Right cardiac atrium (tissue), 5 donors: ENCODE measurements at regions not wholly inside any gene's neighbourhood (a gene's known extent, or its start where the extent isn't known, plus 50 kb on each side); places are given as distances from the start of the nearest gene placed in this dataset.

Experiments
- ATAC-seq, 2 donors: fragments of 200-7000 bp; cut with Tn5 transposase; one replicate each; pipeline versions ENCODE4 v1.8.0 to v1.9.1; 2020; ENCODE audit warnings: moderate library complexity in 2 of 2, mild to moderate bottlenecking in 1 of 2
- DNase-seq, 3 donors: peaks; one replicate each; pipeline ENCODE4 v3.0.0-alpha.2; 2020
- H3K27ac ChIP-seq: one replicate; pipeline ENCODE4 v1.5.1; 2013; ENCODE audit warnings: mild to moderate bottlenecking, low read length, control low read depth, moderate library complexity
- H3K27me3 ChIP-seq: one replicate; pipeline ENCODE4 v1.6.1; 2013; ENCODE audit not compliant: control insufficient read depth, insufficient read depth
- H3K4me1 ChIP-seq: one replicate; pipeline ENCODE4 v1.6.1; 2013; ENCODE audit warnings: low read length; ENCODE audit not compliant: control insufficient read depth, insufficient read depth
- H3K4me3 ChIP-seq: one replicate; pipeline ENCODE4 v1.5.1; 2013; ENCODE audit warnings: low read length, control low read depth
- H3K9me3 ChIP-seq: one replicate; pipeline ENCODE4 v1.6.1; 2013; ENCODE audit warnings: low read length; ENCODE audit not compliant: control insufficient read depth
- WGBS: extraction: QIAGEN DNeasy Blood & Tissue Kit; methylation state at CpG from one replicate; pipeline ENCODE4 v1.1.7; 2013; 5-methylcytosine and 5-hydroxymethylcytosine counted together
- intact Hi-C, 4 donors: fragments of 100-400 bp; cut with DNase I; formaldehyde crosslinking; loops; one replicate each; pipeline versions ENCODE4 v1.11.0 to v1.14.0; 2022 to 2023
- donor health status: healthy with polysubstance abuse.
- donor health status: DM: no; HTN: yes; CAD: no.
- donor health status: DM: no; HTN: no; CAD: no.
- donor health status: DM: no; HTN: yes; CAD: no; lungs with severe emphysema.
- donor health status: DM: yes; HTN: yes; CAD: no.

DNA sequence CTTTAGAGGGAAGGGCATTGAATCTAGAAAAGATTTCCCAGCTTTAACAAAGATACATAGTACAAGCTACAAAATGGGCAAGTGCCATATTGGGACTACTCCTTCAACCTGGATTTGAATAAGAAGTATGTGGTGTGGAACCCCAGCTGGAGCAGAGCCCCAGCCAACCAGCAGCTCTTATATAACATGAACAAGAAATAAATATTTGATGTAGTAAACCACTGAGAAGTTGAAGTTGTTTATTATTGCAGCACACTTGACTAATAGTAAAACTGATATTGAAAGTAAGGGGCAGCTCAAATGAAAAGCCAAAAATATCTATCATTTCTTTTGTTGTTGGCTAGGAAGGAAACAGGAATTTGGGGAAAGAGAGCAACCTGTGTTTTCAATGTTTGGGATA is 701.8 kb downstream of the TMTC2 start:
- Histone ChIP-seq H3K27ac (no peak overlapping the region), H3K4me1 (no peaks in the 10 kb centered on the region), H3K4me3 (no peak overlapping the region), H3K9me3 (no peaks in the 10 kb centered on the region), H3K27me3 (no peaks in the 10 kb centered on the region)
- intact Hi-C loops: no loop called here
- DNase-seq (no peak), ATAC-seq (no peak)

- ATAC-seq: no peak
- H3K4me1 ChIP-seq: no peaks in the 10 kb centered on the region
- intact Hi-C loops: no loop called here
- H3K9me3 ChIP-seq: no peaks in the 10 kb centered on the region
- 62% methylated on average over 3 of the region's 3 CpGs for WGBS
- no peak overlapping the region for H3K27ac ChIP-seq
- H3K4me3 ChIP-seq: no peak overlapping the region
- no peak for DNase-seq
- H3K27me3 ChIP-seq: no peaks in the 10 kb centered on the region
Measured at GRCh38 chr12:83386527-83387264, 700.0 kb downstream of the TMTC2 start.

GRCh38 chr12:83378186-83378727 is 691.6 kb downstream of the TMTC2 start:
- Histone ChIP-seq H3K9me3 (no peaks in the 10 kb centered on the region), H3K27me3 (no peaks in the 10 kb centered on the region), H3K4me1 (no peaks in the 10 kb centered on the region), H3K27ac (no peak overlapping the region), H3K4me3 (no peak overlapping the region)
- 94% methylated on average over 1 of the region's 1 CpG for WGBS
- ATAC-seq (no peak), DNase-seq (no peak)
- intact Hi-C loops: no loop called here

DNA sequence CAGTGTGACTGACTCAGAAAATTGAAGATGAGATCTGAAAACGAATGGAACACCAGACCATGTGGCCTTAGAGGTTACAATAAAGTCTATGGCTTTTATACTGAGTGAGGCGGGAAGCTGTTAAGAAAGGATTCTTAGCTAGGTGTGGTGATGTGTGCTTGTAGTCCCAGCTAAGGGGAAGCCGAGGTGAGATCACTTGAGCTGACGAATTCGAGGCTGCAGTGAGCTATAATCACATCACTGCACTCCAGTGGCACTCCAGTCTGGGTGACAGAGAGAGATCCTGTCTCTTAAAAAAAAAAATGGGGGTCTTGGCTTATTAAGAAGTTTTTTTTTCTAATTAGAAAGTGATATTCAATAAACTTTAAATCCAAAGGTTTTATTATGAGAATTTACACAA is 678.6 kb downstream of the TMTC2 start:
- ATAC-seq (no peak), DNase-seq (no peak)
- 72% methylated on average over 5 of the region's 5 CpGs for WGBS
- intact Hi-C loops: no loop called here
- no peaks in the 10 kb centered on the region for H3K4me1 ChIP-seq
- H3K27ac ChIP-seq: no peak overlapping the region
- H3K9me3 ChIP-seq: no peaks in the 10 kb centered on the region
- H3K4me3 ChIP-seq: no peak overlapping the region
- no peaks in the 10 kb centered on the region for H3K27me3 ChIP-seq

DNA sequence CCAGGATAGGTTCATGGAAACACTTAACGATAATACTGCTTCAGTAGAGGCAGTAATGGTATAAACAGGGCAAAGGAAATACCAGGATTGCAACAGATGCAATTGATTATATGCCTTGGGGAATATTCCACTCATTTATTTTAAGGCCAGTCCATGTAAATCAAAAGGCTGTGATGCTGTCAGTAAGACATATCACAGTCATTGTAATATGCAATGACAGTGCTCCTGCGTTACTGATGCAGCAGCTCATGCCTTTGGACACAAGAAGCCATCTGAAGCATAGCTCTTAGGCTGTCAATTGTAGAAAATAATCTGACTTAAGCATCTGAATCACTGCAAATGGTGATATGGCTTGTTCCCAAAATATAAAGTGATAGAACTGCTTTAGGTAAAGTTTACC is 674.8 kb downstream of the TMTC2 start:
- Histone ChIP-seq H3K27ac (no peak overlapping the region), H3K4me3 (no peak overlapping the region), H3K9me3 (no peaks in the 10 kb centered on the region), H3K27me3 (no peaks in the 10 kb centered on the region), H3K4me1 (no peaks in the 10 kb centered on the region)
- 91% methylated on average over 2 of the region's 2 CpGs for WGBS
- intact Hi-C loops: no loop called here
- DNase-seq (no peak), ATAC-seq (no peak)

GRCh38 chr12:83361071-83361470 is 674.4 kb downstream of the TMTC2 start:
- no peaks in the 10 kb centered on the region for H3K4me1 ChIP-seq
- H3K4me3 ChIP-seq: no peak overlapping the region
- H3K9me3 ChIP-seq: no peaks in the 10 kb centered on the region
- ATAC-seq (no peak), DNase-seq (no peak)
- no peaks in the 10 kb centered on the region for H3K27me3 ChIP-seq
- intact Hi-C loops: no loop called here
- H3K27ac ChIP-seq: no peak overlapping the region

DNA sequence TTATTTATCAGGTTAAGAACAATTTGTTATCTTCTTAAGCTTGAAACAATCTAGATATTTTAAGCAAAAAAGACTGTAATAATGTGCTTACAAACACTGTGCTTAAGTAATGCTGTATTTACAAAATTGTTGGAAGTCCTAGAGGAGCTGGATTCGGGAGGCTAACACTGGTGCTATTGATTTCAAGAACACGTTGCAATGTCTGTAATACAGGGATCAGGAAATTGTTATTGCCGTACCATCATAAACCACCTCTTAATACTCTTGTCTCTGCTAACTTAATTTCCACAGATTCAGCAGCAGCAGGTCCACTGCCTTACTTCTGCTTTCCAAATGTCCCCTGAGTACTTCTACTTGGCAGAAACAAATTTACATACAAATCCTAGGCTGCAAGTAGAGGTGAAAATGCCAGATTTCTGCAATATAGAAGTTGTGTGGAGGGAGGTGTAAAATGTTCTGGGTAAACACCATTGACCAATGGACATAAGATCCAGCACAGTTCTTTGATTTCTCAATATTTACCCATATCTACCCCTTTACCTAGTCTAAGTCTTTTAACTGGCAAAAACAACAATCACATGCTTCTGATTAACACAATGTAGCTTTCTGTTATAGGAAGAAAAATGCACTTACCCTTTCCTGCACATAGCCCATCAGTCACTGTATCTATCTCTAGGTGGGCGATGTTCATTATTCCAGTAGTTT is 663.4 kb downstream of the TMTC2 start:
- no peak for ATAC-seq
- intact Hi-C loops: no loop called here
- no peak for DNase-seq
- Histone ChIP-seq H3K27ac (no peak overlapping the region), H3K9me3 (no peaks in the 10 kb centered on the region), H3K27me3 (no peaks in the 10 kb centered on the region), H3K4me3 (no peak overlapping the region), H3K4me1 (no peaks in the 10 kb centered on the region)
- WGBS: 78% methylated on average over 4 of the region's 4 CpGs

GRCh38 chr12:83346333-83346732 is 659.6 kb downstream of the TMTC2 start:
- Histone ChIP-seq H3K4me3 (no peak overlapping the region), H3K9me3 (no peaks in the 10 kb centered on the region), H3K27ac (no peak overlapping the region), H3K4me1 (no peaks in the 10 kb centered on the region), H3K27me3 (no peaks in the 10 kb centered on the region)
- DNase-seq (no peak), ATAC-seq (no peak)
- intact Hi-C loops: no loop called here

DNA sequence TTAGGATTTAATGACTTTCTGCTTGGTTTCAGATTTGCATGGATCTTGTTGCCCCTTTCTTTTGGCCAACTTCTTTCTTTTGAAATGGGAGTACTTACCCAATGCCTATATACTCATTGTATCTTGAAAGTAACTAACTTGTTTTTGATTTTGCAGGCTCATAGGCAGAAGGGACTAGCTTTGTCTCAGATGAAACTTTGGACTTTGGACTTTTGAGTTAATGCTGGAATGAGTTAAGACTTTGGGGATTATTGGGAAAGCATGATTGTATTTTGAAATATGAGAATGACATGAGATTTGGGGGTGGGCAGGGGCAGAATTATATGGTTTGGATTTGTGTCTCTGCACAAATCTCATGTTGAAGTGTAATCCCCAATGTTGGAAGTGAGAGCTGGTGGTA is 657.1 kb downstream of the TMTC2 start:
- intact Hi-C loops: no loop called here
- Histone ChIP-seq H3K4me3 (no peak overlapping the region), H3K27me3 (no peaks in the 10 kb centered on the region), H3K27ac (no peak overlapping the region), H3K9me3 (no peaks in the 10 kb centered on the region), H3K4me1 (no peaks in the 10 kb centered on the region)
- DNase-seq (no peak), ATAC-seq (no peak)

GRCh38 chr12:83335748-83336147 is 649.0 kb downstream of the TMTC2 start:
- H3K9me3 ChIP-seq: no peaks in the 10 kb centered on the region
- H3K27ac ChIP-seq: no peak overlapping the region
- H3K4me1 ChIP-seq: no peaks in the 10 kb centered on the region
- no peak for ATAC-seq
- WGBS: 69% methylated on average over 2 of the region's 2 CpGs
- H3K4me3 ChIP-seq: no peak overlapping the region
- intact Hi-C loops: no loop called here
- no peak for DNase-seq
- no peaks in the 10 kb centered on the region for H3K27me3 ChIP-seq

- no peaks in the 10 kb centered on the region for H3K4me1 ChIP-seq
- intact Hi-C loops: no loop called here
- DNase-seq (no peak), ATAC-seq (no peak)
- no peak overlapping the region for H3K27ac ChIP-seq
- no peaks in the 10 kb centered on the region for H3K9me3 ChIP-seq
- H3K4me3 ChIP-seq: no peak overlapping the region
- no peaks in the 10 kb centered on the region for H3K27me3 ChIP-seq
Measured at GRCh38 chr12:83326666-83327065, 640.0 kb downstream of the TMTC2 start.
